Right atrium auricular region (tissue), 2 donors: ENCODE measurements at regions not wholly inside any gene's neighbourhood (a gene's known extent, or its start where the extent isn't known, plus 50 kb on each side); places are given as distances from the start of the nearest gene placed in this dataset.

Source experiments
- DNase-seq: peaks from one replicate; pipeline ENCODE4 v3.0.0-alpha.2; 2019; ENCODE audit warnings: low spot score
- H3K27ac ChIP-seq, 2 donors: fragments of 200-600 bp; sonication (generic); 1 replicate in 1 of 2; 2 replicates in 1 of 2; pipeline ENCODE4 v1.5.1; 2016 to 2019
- H3K27me3 ChIP-seq, 2 donors: fragments of 200-600 bp; sonication (generic); one replicate each; pipeline versions ENCODE4 v1.5.1 to v1.6.0; 2017 to 2019
- H3K36me3 ChIP-seq: fragments of 200-600 bp; sonication (generic); one replicate; pipeline ENCODE4 v1.5.1; 2016
- H3K4me1 ChIP-seq, 2 donors: fragments of 200-600 bp; sonication (generic); one replicate each; pipeline versions ENCODE4 v1.5.1 to v1.6.0; 2017 to 2019
- H3K4me3 ChIP-seq, 2 donors: fragments of 200-600 bp; sonication (generic); 1 replicate in 1 of 2; 2 replicates in 1 of 2; pipeline ENCODE4 v1.5.1; 2017 to 2019; ENCODE audit warnings: mild to moderate bottlenecking in 1 of 2, moderate library complexity in 1 of 2
- H3K9me3 ChIP-seq, 2 donors: fragments of 200-600 bp; sonication (generic); one replicate each; pipeline ENCODE4 v1.5.1; 2019
- CTCF ChIP-seq, 2 donors: fragments of 200-600 bp; sonication (generic); IDR thresholded peaks; one replicate each; pipeline ENCODE4 v1.5.1; 2019; ENCODE audit warnings: antibody characterized with exemption in 2 of 2

- no peak for DNase-seq
- TF ChIP-seq CTCF (IDR thresholded peaks at IDR 0.05): no peak
- H3K27me3 ChIP-seq: no peaks in the 10 kb centered on the region
- H3K27ac ChIP-seq: no peak overlapping the region
- no peaks in the 10 kb centered on the region for H3K36me3 ChIP-seq
- H3K9me3 ChIP-seq: peaks cover 0 to 8% of the 10 kb centered on the region in 2 donors
- H3K4me3 ChIP-seq: no peak overlapping the region
- no peaks in the 10 kb centered on the region for H3K4me1 ChIP-seq
Observed at GRCh38 chr3:83065851-83066460, 1304.5 kb upstream of the GBE1 start.

GRCh38 chr3:83063446-83063845 is 1302.0 kb upstream of the GBE1 start:
- Histone ChIP-seq H3K27me3 (no peaks in the 10 kb centered on the region), H3K27ac (no peak overlapping the region), H3K4me1 (no peaks in the 10 kb centered on the region), H3K9me3 (peaks cover 0 to 10% of the 10 kb centered on the region in 2 donors), H3K36me3 (no peaks in the 10 kb centered on the region), H3K4me3 (no peak overlapping the region)
- TF ChIP-seq CTCF (IDR thresholded peaks at IDR 0.05): no peak
- no peak for DNase-seq

GRCh38 chr3:83048556-83048955 is 1287.1 kb upstream of the GBE1 start:
- no peaks in the 10 kb centered on the region for H3K4me1 ChIP-seq

GRCh38 chr3:83039422-83039821 is 1278.0 kb upstream of the GBE1 start:
- H3K27ac ChIP-seq: no peak overlapping the region
- H3K9me3 ChIP-seq: no peaks in the 10 kb centered on the region
- no peaks in the 10 kb centered on the region for H3K4me1 ChIP-seq
- no peak for TF ChIP-seq CTCF (IDR thresholded peaks at IDR 0.05)
- no peak overlapping the region for H3K4me3 ChIP-seq
- H3K36me3 ChIP-seq: no peaks in the 10 kb centered on the region
- H3K27me3 ChIP-seq: no peaks in the 10 kb centered on the region
- no peak for DNase-seq

More at GRCh38 chr3:83048556-83048955, 1287.1 kb upstream of the GBE1 start:
- Histone ChIP-seq H3K36me3 (no peaks in the 10 kb centered on the region), H3K27ac (no peak overlapping the region), H3K9me3 (no peaks in the 10 kb centered on the region), H3K4me3 (no peak overlapping the region), H3K27me3 (no peaks in the 10 kb centered on the region)
- DNase-seq: no peak
- no peak for TF ChIP-seq CTCF (IDR thresholded peaks at IDR 0.05)

- Histone ChIP-seq H3K9me3 (no peaks in the 10 kb centered on the region), H3K27ac (no peak overlapping the region), H3K36me3 (no peaks in the 10 kb centered on the region), H3K4me1 (no peaks in the 10 kb centered on the region), H3K27me3 (no peaks in the 10 kb centered on the region), H3K4me3 (no peak overlapping the region)
- DNase-seq: no peak
- no peak for TF ChIP-seq CTCF (IDR thresholded peaks at IDR 0.05)
Observed at GRCh38 chr3:83035704-83036010, 1274.2 kb upstream of the GBE1 start.
